ENCODE measurements at regions not wholly inside any gene's neighbourhood (a gene's known extent, or its start where the extent isn't known, plus 50 kb on each side); places are given as distances from the start of the nearest gene placed in this dataset.
A peak's percentile ranks its signal among the peaks of the same experiment; 100 is the strongest.

DNA sequence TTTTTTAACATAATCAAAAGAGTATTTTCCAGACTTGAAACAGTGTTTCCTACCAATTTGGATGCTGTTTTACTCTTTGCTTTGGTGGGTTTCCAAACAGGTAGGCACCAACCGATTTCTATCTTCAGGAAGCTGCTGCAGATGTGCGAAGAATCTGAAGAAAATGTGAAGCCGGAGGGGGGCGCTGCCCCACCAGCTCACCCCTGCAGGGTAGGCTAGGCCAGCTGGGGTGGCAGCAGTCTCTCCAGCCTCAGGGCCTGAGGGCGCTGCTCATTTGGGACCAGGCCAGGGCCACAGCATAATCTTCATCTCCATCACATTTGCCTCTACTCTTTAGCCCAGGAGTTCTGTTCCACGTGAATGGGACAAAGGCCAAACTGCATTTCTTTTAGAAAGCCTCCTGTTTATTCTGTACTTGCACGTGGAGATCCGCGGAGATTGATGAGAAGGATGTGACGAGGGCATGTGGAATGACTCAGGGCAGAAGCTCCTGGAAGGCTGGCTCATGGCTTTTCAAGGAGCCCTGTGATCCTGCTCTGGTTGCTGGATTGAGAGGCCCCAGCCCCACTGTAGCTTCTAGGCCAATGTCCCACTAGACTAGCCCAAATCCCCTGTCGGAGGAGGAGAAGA, 84.2 kb upstream of the FAM136A start:
- no peaks in the 10 kb centered on the region for H3K4me1 ChIP-seq (ENCODE audit: insufficient read depth, low read length)
- intact Hi-C loops (cut with micrococcal nuclease): no loop called here
- Mint-ChIP-seq H3K4me1 (no peaks in the 10 kb centered on the region), H3K9me3 (peaks cover 0 to 2% (median 0%) of the 10 kb centered on the region in 8 donors), H3K4me3 (no peak overlapping the region), H3K27ac (no peak overlapping the region), H3K36me3 (no peaks in the 10 kb centered on the region), H3K27me3 (peaks cover 0 to 1% of the 10 kb centered on the region in 2 donors)
- no peak overlapping the region for H3K4me3 ChIP-seq (ENCODE audit: low read length in 2 of 2)
- no peak for DNase-seq
- no peaks in the 10 kb centered on the region for H3K36me3 ChIP-seq (ENCODE audit: insufficient read depth, low read length)
- ChIA-PET CTCF (ENCODE audit: partially characterized antibody) (no interaction called here), POLR2A (ENCODE audit: partially characterized antibody) (no interaction called here)
- H3K9me3 ChIP-seq (ENCODE audit: control insufficient read depth in 1 of 2, low read length in 2 of 2): no peaks in the 10 kb centered on the region
- no peaks in the 10 kb centered on the region for H3K27me3 ChIP-seq (ENCODE audit: insufficient read depth, low read length)
- no peak overlapping the region for H3K27ac ChIP-seq (ENCODE audit: low read depth, low read length)

DNA sequence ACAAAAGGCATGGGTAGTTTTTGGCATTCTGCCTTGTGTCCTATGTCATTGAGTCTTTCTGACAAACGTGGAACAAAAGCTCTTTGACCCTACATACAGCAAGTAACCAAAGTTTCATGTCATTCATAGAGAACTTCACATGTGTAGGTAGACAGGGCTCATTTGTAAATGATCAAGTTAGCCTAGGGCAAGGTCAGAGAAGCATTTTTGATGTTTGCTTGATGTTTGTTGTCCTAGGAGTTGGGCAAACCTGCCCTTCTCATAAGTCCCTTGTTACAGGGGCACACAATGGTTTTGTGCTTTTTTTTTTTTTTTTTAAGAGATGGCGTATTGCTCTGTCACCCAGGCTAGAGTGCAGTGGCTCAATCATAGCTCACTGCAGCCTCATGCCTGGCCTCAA, 83.3 kb upstream of the FAM136A start:
- H3K36me3 ChIP-seq (ENCODE audit: insufficient read depth, low read length): no peaks in the 10 kb centered on the region
- peaks cover 0 to 4% of the 10 kb centered on the region in 2 donors for H3K27me3 Mint-ChIP-seq
- no peak for DNase-seq
- CTCF ChIA-PET (ENCODE audit: partially characterized antibody): no interaction called here
- peaks cover 0 to 2% (median 0%) of the 10 kb centered on the region in 8 donors for H3K9me3 Mint-ChIP-seq
- no peak overlapping the region for H3K27ac Mint-ChIP-seq
- no peaks in the 10 kb centered on the region for H3K27me3 ChIP-seq (ENCODE audit: insufficient read depth, low read length)
- no peaks in the 10 kb centered on the region for H3K36me3 Mint-ChIP-seq
- no peak overlapping the region for H3K27ac ChIP-seq (ENCODE audit: low read depth, low read length)
- H3K4me1 ChIP-seq (ENCODE audit: insufficient read depth, low read length): no peaks in the 10 kb centered on the region
- H3K4me3 ChIP-seq (ENCODE audit: low read length in 2 of 2): no peak overlapping the region
- intact Hi-C loops (cut with micrococcal nuclease): no loop called here
- H3K9me3 ChIP-seq (ENCODE audit: control insufficient read depth in 1 of 2, low read length in 2 of 2): no peaks in the 10 kb centered on the region
- no peaks in the 10 kb centered on the region for H3K4me1 Mint-ChIP-seq
- no peak overlapping the region for H3K4me3 Mint-ChIP-seq
- POLR2A ChIA-PET (ENCODE audit: partially characterized antibody): no interaction called here

DNA sequence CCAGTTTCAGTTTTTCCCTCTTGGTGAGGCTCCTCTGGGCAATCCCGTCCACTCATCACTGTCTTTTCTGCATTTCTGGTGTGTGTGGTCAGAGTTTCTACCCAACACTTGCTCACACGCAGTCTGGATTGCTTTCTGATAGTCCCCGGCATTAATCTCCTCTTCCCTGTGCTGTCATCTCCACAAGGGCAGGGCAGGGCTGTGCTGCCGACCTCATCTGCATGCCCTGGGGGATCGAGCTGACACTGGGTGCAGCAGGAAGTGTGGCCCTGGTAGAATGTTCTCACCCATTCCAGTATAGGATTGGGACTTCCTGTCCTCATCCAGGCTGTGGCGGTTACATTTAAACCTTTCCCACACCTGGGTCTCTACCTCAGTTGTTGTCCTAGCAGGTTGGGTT, 80.0 kb upstream of the FAM136A start:
- DNase-seq: no peak
- no peaks in the 10 kb centered on the region for H3K36me3 ChIP-seq (ENCODE audit: insufficient read depth, low read length)
- Mint-ChIP-seq H3K36me3 (no peaks in the 10 kb centered on the region), H3K27me3 (peaks cover 1 to 7% of the 10 kb centered on the region in 2 donors), H3K4me1 (no peaks in the 10 kb centered on the region), H3K4me3 (no peak overlapping the region), H3K9me3 (peaks cover 0 to 2% (median 0%) of the 10 kb centered on the region in 8 donors), H3K27ac (peak overlapping the region in 1 of 7 donors; percentile 44)
- intact Hi-C loops (cut with micrococcal nuclease): no loop called here
- no peaks in the 10 kb centered on the region for H3K9me3 ChIP-seq (ENCODE audit: control insufficient read depth in 1 of 2, low read length in 2 of 2)
- H3K27ac ChIP-seq (ENCODE audit: low read depth, low read length): no peak overlapping the region
- H3K4me3 ChIP-seq (ENCODE audit: low read length in 2 of 2): no peak overlapping the region
- H3K4me1 ChIP-seq (ENCODE audit: insufficient read depth, low read length): no peaks in the 10 kb centered on the region
- POLR2A ChIA-PET (ENCODE audit: partially characterized antibody): no interaction called here
- no peaks in the 10 kb centered on the region for H3K27me3 ChIP-seq (ENCODE audit: insufficient read depth, low read length)
- CTCF ChIA-PET (ENCODE audit: partially characterized antibody): no interaction called here

DNA sequence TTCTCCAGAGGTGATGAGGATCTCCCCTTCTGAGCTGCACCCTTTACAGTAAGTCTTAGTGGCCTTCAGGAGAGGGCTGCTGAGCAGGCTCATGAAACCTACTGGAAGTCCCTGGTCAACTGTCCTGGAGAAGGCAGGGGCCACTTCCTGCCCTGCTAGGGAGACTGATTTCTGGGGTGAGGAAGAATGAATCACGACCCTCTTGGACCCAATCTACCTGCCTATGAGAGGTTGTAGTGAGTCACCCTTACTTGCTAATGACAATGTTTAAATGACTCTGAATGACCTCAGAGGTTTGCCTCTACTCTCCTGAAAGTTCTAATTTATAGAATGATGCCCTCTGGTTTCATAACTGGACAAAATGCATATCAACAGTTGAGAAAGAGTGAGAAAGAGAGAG, 79.4 kb upstream of the FAM136A start:
- POLR2A ChIA-PET (ENCODE audit: partially characterized antibody): no interaction called here
- no peaks in the 10 kb centered on the region for H3K9me3 ChIP-seq (ENCODE audit: control insufficient read depth in 1 of 2, low read length in 2 of 2)
- H3K36me3 ChIP-seq (ENCODE audit: insufficient read depth, low read length): no peaks in the 10 kb centered on the region
- H3K27me3 ChIP-seq (ENCODE audit: insufficient read depth, low read length): no peaks in the 10 kb centered on the region
- no peaks in the 10 kb centered on the region for H3K4me1 ChIP-seq (ENCODE audit: insufficient read depth, low read length)
- no peak overlapping the region for H3K27ac Mint-ChIP-seq
- H3K9me3 Mint-ChIP-seq: peaks cover 0 to 2% (median 0%) of the 10 kb centered on the region in 8 donors
- H3K4me3 ChIP-seq (ENCODE audit: low read length in 2 of 2): no peak overlapping the region
- no peak overlapping the region for H3K4me3 Mint-ChIP-seq
- H3K36me3 Mint-ChIP-seq: no peaks in the 10 kb centered on the region
- no peak for DNase-seq
- CTCF ChIA-PET (ENCODE audit: partially characterized antibody): no interaction called here
- no peak overlapping the region for H3K27ac ChIP-seq (ENCODE audit: low read depth, low read length)
- intact Hi-C loops (cut with micrococcal nuclease): no loop called here
- H3K4me1 Mint-ChIP-seq: no peaks in the 10 kb centered on the region
- peaks cover 1 to 6% of the 10 kb centered on the region in 2 donors for H3K27me3 Mint-ChIP-seq

DNA sequence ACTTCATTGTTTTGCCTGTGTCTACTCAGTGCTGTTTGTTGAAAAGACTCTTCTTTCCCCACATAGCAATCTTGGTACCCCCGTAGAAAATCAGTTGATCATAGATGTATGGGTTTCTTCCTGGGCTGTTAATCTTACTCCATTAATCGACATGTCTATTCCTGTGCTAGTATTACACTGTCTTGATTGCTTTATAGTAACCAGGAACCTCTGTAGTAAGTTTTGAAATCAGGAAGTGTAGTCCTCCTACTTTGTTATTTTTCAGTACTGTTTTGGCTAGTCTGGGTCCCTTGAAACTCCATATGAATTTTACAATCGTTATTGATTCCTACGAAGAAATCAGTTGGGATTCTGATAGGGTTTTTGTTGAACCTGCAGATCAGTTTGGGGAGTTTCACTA, 78.8 kb upstream of the FAM136A start:
- H3K9me3 Mint-ChIP-seq: peaks cover 0 to 2% (median 0%) of the 10 kb centered on the region in 8 donors
- ChIA-PET CTCF (ENCODE audit: partially characterized antibody) (no interaction called here), POLR2A (ENCODE audit: partially characterized antibody) (no interaction called here)
- intact Hi-C loops (cut with micrococcal nuclease): no loop called here
- no peaks in the 10 kb centered on the region for H3K4me1 ChIP-seq (ENCODE audit: insufficient read depth, low read length)
- H3K9me3 ChIP-seq (ENCODE audit: control insufficient read depth in 1 of 2, low read length in 2 of 2): no peaks in the 10 kb centered on the region
- H3K27ac ChIP-seq (ENCODE audit: low read depth, low read length): no peak overlapping the region
- H3K27ac Mint-ChIP-seq: no peak overlapping the region
- H3K27me3 Mint-ChIP-seq: peaks cover 1 to 6% of the 10 kb centered on the region in 2 donors
- no peak overlapping the region for H3K4me3 Mint-ChIP-seq
- no peak for DNase-seq
- no peak overlapping the region for H3K4me3 ChIP-seq (ENCODE audit: low read length in 2 of 2)
- H3K36me3 Mint-ChIP-seq: no peaks in the 10 kb centered on the region
- no peaks in the 10 kb centered on the region for H3K27me3 ChIP-seq (ENCODE audit: insufficient read depth, low read length)
- H3K36me3 ChIP-seq (ENCODE audit: insufficient read depth, low read length): no peaks in the 10 kb centered on the region
- no peaks in the 10 kb centered on the region for H3K4me1 Mint-ChIP-seq

DNA sequence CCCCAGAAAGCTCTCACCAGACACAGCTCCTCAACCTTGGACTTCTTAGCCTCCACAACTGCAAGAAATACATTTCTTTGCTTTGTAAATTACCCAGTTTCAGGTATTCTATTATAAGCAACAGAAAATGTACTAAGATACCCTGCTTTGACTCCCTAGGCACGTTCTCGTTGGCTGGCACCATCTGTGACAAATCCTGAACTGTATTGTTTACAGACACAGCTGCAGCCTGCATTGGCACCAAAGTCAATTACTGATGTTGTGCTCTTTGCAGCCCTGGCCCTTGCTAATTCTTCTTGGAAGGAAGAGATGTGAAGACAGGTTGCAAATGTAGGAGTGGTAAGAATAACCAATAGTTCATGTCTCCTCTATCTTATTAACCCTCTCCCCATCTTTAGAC, 72.7 kb upstream of the FAM136A start:
- H3K27me3 Mint-ChIP-seq: peaks cover 3 to 4% of the 10 kb centered on the region in 2 donors
- no peak overlapping the region for H3K27ac ChIP-seq (ENCODE audit: low read depth, low read length)
- H3K4me3 ChIP-seq (ENCODE audit: low read length in 2 of 2): no peak overlapping the region
- no peaks in the 10 kb centered on the region for H3K27me3 ChIP-seq (ENCODE audit: insufficient read depth, low read length)
- no peaks in the 10 kb centered on the region for H3K4me1 Mint-ChIP-seq
- H3K27ac Mint-ChIP-seq: no peak overlapping the region
- ChIA-PET POLR2A (ENCODE audit: partially characterized antibody) (no interaction called here), CTCF (ENCODE audit: partially characterized antibody) (no interaction called here)
- DNase-seq: no peak
- no peaks in the 10 kb centered on the region for H3K4me1 ChIP-seq (ENCODE audit: insufficient read depth, low read length)
- no peaks in the 10 kb centered on the region for H3K36me3 Mint-ChIP-seq
- H3K36me3 ChIP-seq (ENCODE audit: insufficient read depth, low read length): peaks cover 3% of the 10 kb centered on the region
- H3K4me3 Mint-ChIP-seq: no peak overlapping the region
- intact Hi-C loops (cut with micrococcal nuclease): loop anchor here (5.0 kb wide), 1 partner anchor 123 kb away; no protein-coding TSS in a partner anchor
- no peaks in the 10 kb centered on the region for H3K9me3 ChIP-seq (ENCODE audit: control insufficient read depth in 1 of 2, low read length in 2 of 2)
- H3K9me3 Mint-ChIP-seq: peaks cover 0 to 8% (median 3%) of the 10 kb centered on the region in 8 donors

DNA sequence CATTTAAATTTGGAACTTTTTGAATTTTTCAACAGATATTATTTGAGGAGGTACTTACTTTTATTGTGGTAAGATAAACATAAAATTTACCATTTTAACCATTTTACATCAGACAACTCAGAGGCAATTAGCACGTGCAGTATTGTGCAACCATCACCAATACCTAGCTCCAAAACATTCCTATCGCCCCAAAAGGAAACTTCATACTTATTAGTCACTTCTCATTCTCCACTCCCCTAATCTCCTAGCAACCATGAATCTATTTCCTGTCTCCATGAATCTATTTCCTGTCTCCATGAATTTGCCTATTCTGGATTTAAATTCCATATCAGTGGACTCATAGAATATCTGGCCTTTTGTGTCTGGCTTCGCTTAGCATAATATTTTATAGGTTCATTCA, 69.9 kb upstream of the FAM136A start:
- CTCF ChIA-PET (ENCODE audit: partially characterized antibody): no interaction called here
- Histone ChIP-seq H3K9me3 (ENCODE audit: control insufficient read depth in 1 of 2, low read length in 2 of 2) (no peaks in the 10 kb centered on the region), H3K36me3 (ENCODE audit: insufficient read depth, low read length) (peaks cover 3% of the 10 kb centered on the region), H3K27ac (ENCODE audit: low read depth, low read length) (no peak overlapping the region), H3K4me1 (ENCODE audit: insufficient read depth, low read length) (no peaks in the 10 kb centered on the region), H3K4me3 (ENCODE audit: low read length in 2 of 2) (no peak overlapping the region), H3K27me3 (ENCODE audit: insufficient read depth, low read length) (no peaks in the 10 kb centered on the region)
- DNase-seq: no peak
- intact Hi-C loops (cut with micrococcal nuclease): no loop called here
- H3K27me3 Mint-ChIP-seq: peaks cover 0 to 2% of the 10 kb centered on the region in 2 donors
- H3K36me3 Mint-ChIP-seq: no peaks in the 10 kb centered on the region
- H3K4me1 Mint-ChIP-seq: no peaks in the 10 kb centered on the region
- POLR2A ChIA-PET (ENCODE audit: partially characterized antibody): no interaction called here
- peaks cover 0 to 8% (median 3%) of the 10 kb centered on the region in 8 donors for H3K9me3 Mint-ChIP-seq
- no peak overlapping the region for H3K4me3 Mint-ChIP-seq
- no peak overlapping the region for H3K27ac Mint-ChIP-seq

DNA sequence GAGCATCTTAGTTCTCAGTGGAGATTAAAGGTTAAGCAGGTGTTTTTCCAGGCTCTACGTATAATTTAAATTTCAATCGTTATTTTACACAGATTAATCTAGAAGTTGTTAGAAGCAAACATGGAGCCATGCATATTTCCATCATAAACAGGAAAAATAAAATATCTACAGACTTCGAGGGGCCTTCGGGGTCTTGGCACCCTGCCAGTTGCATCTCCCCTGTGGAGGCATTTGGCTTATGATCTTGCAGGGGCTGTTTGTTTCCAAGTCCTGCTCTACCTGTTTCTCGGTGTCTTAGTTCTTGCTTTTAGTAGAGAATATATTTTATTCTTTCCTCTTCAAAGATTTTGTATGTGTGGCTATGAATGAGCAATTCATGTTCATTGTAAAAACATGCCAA, 67.2 kb upstream of the FAM136A start:
- H3K36me3 ChIP-seq (ENCODE audit: insufficient read depth, low read length): peaks cover 3% of the 10 kb centered on the region
- no peaks in the 10 kb centered on the region for H3K27me3 ChIP-seq (ENCODE audit: insufficient read depth, low read length)
- H3K4me1 ChIP-seq (ENCODE audit: insufficient read depth, low read length): no peaks in the 10 kb centered on the region
- H3K27ac Mint-ChIP-seq: peak overlapping the region in 1 of 7 donors; percentile 48
- CTCF ChIA-PET (ENCODE audit: partially characterized antibody): no interaction called here
- no peak overlapping the region for H3K4me3 ChIP-seq (ENCODE audit: low read length in 2 of 2)
- POLR2A ChIA-PET (ENCODE audit: partially characterized antibody): no interaction called here
- H3K9me3 ChIP-seq (ENCODE audit: control insufficient read depth in 1 of 2, low read length in 2 of 2): no peaks in the 10 kb centered on the region
- no peaks in the 10 kb centered on the region for H3K4me1 Mint-ChIP-seq
- no peaks in the 10 kb centered on the region for H3K36me3 Mint-ChIP-seq
- intact Hi-C loops (cut with micrococcal nuclease): no loop called here
- peaks cover 0 to 2% of the 10 kb centered on the region in 2 donors for H3K27me3 Mint-ChIP-seq
- peaks cover 0 to 8% (median 3%) of the 10 kb centered on the region in 8 donors for H3K9me3 Mint-ChIP-seq
- no peak overlapping the region for H3K4me3 Mint-ChIP-seq
- DNase-seq: no peak
- no peak overlapping the region for H3K27ac ChIP-seq (ENCODE audit: low read depth, low read length)
